MM.1S (cell line): ENCODE measurements at regions not wholly inside any gene's neighbourhood (a gene's known extent, or its start where the extent isn't known, plus 50 kb on each side); places are given as distances from the start of the nearest gene placed in this dataset.

Experiments
- DNase-seq: peaks from one replicate; pipeline ENCODE4 v3.0.0-alpha.2; 2015
- H2AFZ ChIP-seq: fragments of 300-600 bp; sonication (generic); 2 replicates; pipeline ENCODE4 v1.6.0; 2016; ENCODE audit warnings: antibody characterized with exemption, low read length
- H3F3A ChIP-seq: fragments of 300-600 bp; sonication (generic); 2 replicates; pipeline ENCODE4 v1.6.1; 2016; ENCODE audit warnings: mild to moderate bottlenecking, antibody characterized with exemption, low read length, moderate library complexity, mixed read lengths; ENCODE audit not compliant: insufficient read depth
- H3K27ac ChIP-seq: fragments of 300-600 bp; sonication (generic); 2 replicates; pipeline ENCODE4 v1.5.1; 2016; ENCODE audit warnings: mild to moderate bottlenecking, low read length
- H3K27me3 ChIP-seq: fragments of 300-600 bp; sonication (generic); replicated peaks from 2 replicates; pipeline ENCODE4 v1.6.0; 2016; ENCODE audit warnings: low read length; ENCODE audit not compliant: insufficient read depth
- H3K36me3 ChIP-seq: fragments of 300-600 bp; sonication (generic); replicated peaks from 2 replicates; pipeline ENCODE4 v1.6.1; 2016; ENCODE audit warnings: mild to moderate bottlenecking, low read length, mixed read lengths; ENCODE audit not compliant: insufficient read depth
- H3K4me1 ChIP-seq: fragments of 300-600 bp; sonication (generic); 2 replicates; pipeline ENCODE4 v1.6.1; 2016; ENCODE audit warnings: low read length, mixed read lengths
- H3K4me2 ChIP-seq: fragments of 300-600 bp; sonication (generic); 2 replicates; pipeline ENCODE4 v1.6.0; 2016; ENCODE audit warnings: low read depth, low read length
- H3K4me3 ChIP-seq: fragments of 300-600 bp; sonication (generic); 2 replicates; pipeline ENCODE4 v1.5.1; 2016; ENCODE audit warnings: low read length, mixed read lengths
- H3K79me2 ChIP-seq: fragments of 300-600 bp; sonication (generic); 2 replicates; pipeline ENCODE4 v1.6.1; 2016; ENCODE audit warnings: mixed run types, low read length, mixed read lengths
- H3K9ac ChIP-seq: fragments of 300-600 bp; sonication (generic); 2 replicates; pipeline ENCODE4 v1.6.1; 2016; ENCODE audit warnings: low read length, mixed read lengths
- H3K9me2 ChIP-seq: fragments of 300-600 bp; sonication (generic); replicated peaks from 2 replicates; pipeline ENCODE4 v1.6.1; 2016; ENCODE audit warnings: mild to moderate bottlenecking, low read length, mixed read lengths; ENCODE audit not compliant: insufficient read depth
- H3K9me3 ChIP-seq: fragments of 300-600 bp; sonication (generic); replicated peaks from 2 replicates; pipeline ENCODE4 v1.6.1; 2016; ENCODE audit warnings: mild to moderate bottlenecking, low read length, mixed read lengths; ENCODE audit not compliant: insufficient read depth
- H4K20me1 ChIP-seq: fragments of 300-600 bp; sonication (generic); 2 replicates; pipeline ENCODE4 v1.6.1; 2016; ENCODE audit warnings: mild to moderate bottlenecking, low read length, moderate library complexity, mixed read lengths; ENCODE audit not compliant: insufficient read depth
- CTCF ChIP-seq: fragments of 300-600 bp; sonication (generic); IDR thresholded peaks from 2 replicates; pipeline ENCODE4 v1.5.1; 2016; ENCODE audit warnings: antibody characterized with exemption, low read length, mixed read lengths
- EZH2 ChIP-seq: fragments of 300-600 bp; sonication (generic); optimal IDR thresholded peaks from 2 replicates; pipeline ENCODE3; 2017; ENCODE audit warnings: low read depth, mild to moderate bottlenecking, antibody characterized with exemption, low read length, mixed read lengths
- EZH2phosphoT487 ChIP-seq: fragments of 300-600 bp; sonication (generic); IDR thresholded peaks from 2 replicates; pipeline ENCODE4 v1.6.1; 2018; ENCODE audit warnings: antibody characterized with exemption, low read length

- no peaks in the 10 kb centered on the region for H4K20me1 ChIP-seq
- no peak overlapping the region for H3K9ac ChIP-seq
These were observed 731.4 kb downstream of the NR4A2 start for GRCh38 chr2:155600914-155601760.

GRCh38 chr2:155600296-155600695, 732.2 kb downstream of the NR4A2 start:
- Histone ChIP-seq H3K9me2 (no peaks in the 10 kb centered on the region), H3K27me3 (no peaks in the 10 kb centered on the region), H4K20me1 (no peaks in the 10 kb centered on the region), H3K4me3 (no peak overlapping the region), H3K36me3 (no peaks in the 10 kb centered on the region), H3K4me1 (no peaks in the 10 kb centered on the region), H3K4me2 (no peak overlapping the region), H3F3A (no peaks in the 10 kb centered on the region), H3K9me3 (no peaks in the 10 kb centered on the region), H3K79me2 (no peaks in the 10 kb centered on the region), H2AFZ (no peak overlapping the region), H3K9ac (no peak overlapping the region), H3K27ac (no peak overlapping the region)
- DNase-seq = no peak
- TF ChIP-seq EZH2 (no peak), EZH2phosphoT487 (no peak), CTCF (no peak)

More at GRCh38 chr2:155600914-155601760, 731.4 kb downstream of the NR4A2 start:
- Histone ChIP-seq H3K9me3 (no peaks in the 10 kb centered on the region), H3K79me2 (no peaks in the 10 kb centered on the region), H2AFZ (no peak overlapping the region), H3F3A (no peaks in the 10 kb centered on the region), H3K4me3 (no peak overlapping the region), H3K9me2 (no peaks in the 10 kb centered on the region), H3K4me2 (no peak overlapping the region), H3K4me1 (no peaks in the 10 kb centered on the region), H3K36me3 (no peaks in the 10 kb centered on the region), H3K27ac (no peak overlapping the region), H3K27me3 (no peaks in the 10 kb centered on the region)
- DNase-seq = no peak
- no peak for TF ChIP-seq EZH2phosphoT487
- TF ChIP-seq EZH2 = no peak
- no peak for TF ChIP-seq CTCF

GRCh38 chr2:155599834-155600233, 732.7 kb downstream of the NR4A2 start:
- Histone ChIP-seq H3K27me3 (no peaks in the 10 kb centered on the region), H3K4me3 (no peak overlapping the region), H3K79me2 (no peaks in the 10 kb centered on the region), H4K20me1 (no peaks in the 10 kb centered on the region), H3K9me3 (no peaks in the 10 kb centered on the region), H2AFZ (no peak overlapping the region), H3K9me2 (no peaks in the 10 kb centered on the region), H3F3A (no peaks in the 10 kb centered on the region), H3K4me1 (no peaks in the 10 kb centered on the region), H3K9ac (no peak overlapping the region), H3K36me3 (no peaks in the 10 kb centered on the region), H3K4me2 (no peak overlapping the region), H3K27ac (no peak overlapping the region)
- DNase-seq = no peak
- TF ChIP-seq CTCF (no peak), EZH2 (no peak), EZH2phosphoT487 (no peak)
